GM18909 (cell line): ENCODE measurements at regions not wholly inside any gene's neighbourhood (a gene's known extent, or its start where the extent isn't known, plus 50 kb on each side); places are given as distances from the start of the nearest gene placed in this dataset.
"Not testable (repeated sequence)": the region's sequence is repeated elsewhere in the genome, so short reads cannot be mapped to it uniquely, and the experiment has no call there.

ENCODE experiments used
- ATAC-seq: cut with Tn5 transposase; IDR thresholded peaks from one replicate; pipeline ENCODE4 v1.9.1; 2021; ENCODE audit warnings: mild to moderate bottlenecking; ENCODE audit not compliant: unreplicated experiment, poor library complexity

- ATAC-seq, result no peak
These were observed 286.8 kb upstream of the AUTS2 start for GRCh38 chr7:69311489-69311888.

- ATAC-seq, result not testable (repeated sequence)
These were observed 284.4 kb upstream of the AUTS2 start for GRCh38 chr7:69313852-69314251.

GRCh38 chr7:69318794-69319193, 279.5 kb upstream of the AUTS2 start:
- no peak for ATAC-seq

GRCh38 chr7:69328516-69328915, 269.8 kb upstream of the AUTS2 start:
- no peak for ATAC-seq

- no peak for ATAC-seq
These were observed 263.6 kb upstream of the AUTS2 start for GRCh38 chr7:69334701-69335100.

- ATAC-seq, result no peak
These were observed 262.9 kb upstream of the AUTS2 start for GRCh38 chr7:69335331-69335730.

- ATAC-seq, result no peak
These were observed 261.3 kb upstream of the AUTS2 start for GRCh38 chr7:69336976-69337375.

GRCh38 chr7:69338144-69338543, 260.1 kb upstream of the AUTS2 start:
- ATAC-seq, result no peak

GRCh38 chr7:69341288-69341687, 257.0 kb upstream of the AUTS2 start:
- ATAC-seq, result no peak

GRCh38 chr7:69342154-69342884, 256.0 kb upstream of the AUTS2 start:
- ATAC-seq, result no peak

- ATAC-seq, result no peak
These were observed 249.0 kb upstream of the AUTS2 start for GRCh38 chr7:69349291-69349690.

GRCh38 chr7:69358163-69358821, 240.0 kb upstream of the AUTS2 start:
- ATAC-seq, result no peak

- no peak for ATAC-seq
These were observed 239.1 kb upstream of the AUTS2 start for GRCh38 chr7:69359003-69359700.

- ATAC-seq, result no peak
These were observed 237.4 kb upstream of the AUTS2 start for GRCh38 chr7:69360913-69361312.

GRCh38 chr7:69363136-69363535, 235.1 kb upstream of the AUTS2 start:
- no peak for ATAC-seq

GRCh38 chr7:69364813-69365643, 233.2 kb upstream of the AUTS2 start:
- no peak for ATAC-seq

GRCh38 chr7:69365651-69366192, 232.6 kb upstream of the AUTS2 start:
- no peak for ATAC-seq

- ATAC-seq, result no peak
These were observed 230.5 kb upstream of the AUTS2 start for GRCh38 chr7:69367780-69368179.

- no peak for ATAC-seq
These were observed 224.9 kb upstream of the AUTS2 start for GRCh38 chr7:69373171-69374043.
